GM23338 (cell line): ENCODE measurements at regions not wholly inside any gene's neighbourhood (a gene's known extent, or its start where the extent isn't known, plus 50 kb on each side); places are given as distances from the start of the nearest gene placed in this dataset.
"Not testable (repeated sequence)": the region's sequence is repeated elsewhere in the genome, so short reads cannot be mapped to it uniquely, and the experiment has no call there.

Experiments used
- ATAC-seq: fragments of 200-7000 bp; cut with Tn5 transposase; 3 replicates; pipeline ENCODE4 v1.9.1; 2020
- DNase-seq: peaks from one replicate; pipeline ENCODE4 v3.0.0-alpha.2; 2015; ENCODE audit warnings: low spot score
- H2AFZ ChIP-seq: fragments of 200-600 bp; sonication (generic); 2 replicates; pipeline ENCODE4 v1.8.0; 2016; ENCODE audit warnings: antibody characterized with exemption, mild to moderate bottlenecking, moderate library complexity
- H3F3A ChIP-seq: fragments of 200-600 bp; sonication (generic); replicated peaks from 2 replicates; pipeline ENCODE4 v1.8.0; 2017; ENCODE audit warnings: antibody characterized with exemption, mixed run types, low read depth
- H3K27ac ChIP-seq: fragments of 200-600 bp; sonication (generic); 2 replicates; pipeline ENCODE4 v1.6.1; 2016; ENCODE audit warnings: low read depth
- H3K27me3 ChIP-seq: fragments of 200-600 bp; sonication (generic); 2 replicates; pipeline ENCODE4 v1.8.0; 2016; ENCODE audit warnings: mild to moderate bottlenecking, mixed run types, moderate library complexity; ENCODE audit not compliant: insufficient read depth
- H3K36me3 ChIP-seq: fragments of 200-600 bp; sonication (generic); 2 replicates; pipeline ENCODE4 v1.8.0; 2016; ENCODE audit warnings: mild to moderate bottlenecking; ENCODE audit not compliant: insufficient read depth
- H3K4me1 ChIP-seq: fragments of 200-600 bp; sonication (generic); 2 replicates; pipeline ENCODE4 v1.8.0; 2016; ENCODE audit warnings: mild to moderate bottlenecking, moderate library complexity; ENCODE audit not compliant: insufficient read depth
- H3K4me2 ChIP-seq: fragments of 200-600 bp; sonication (generic); 2 replicates; pipeline ENCODE4 v1.7.1; 2017; ENCODE audit warnings: mixed run types
- H3K4me3 ChIP-seq: fragments of 200-600 bp; sonication (generic); 2 replicates; pipeline ENCODE4 v1.6.1; 2016; ENCODE audit warnings: mixed run types
- H3K79me2 ChIP-seq: fragments of 200-600 bp; sonication (generic); replicated peaks from 2 replicates; pipeline ENCODE4 v1.8.0; 2017; ENCODE audit warnings: mild to moderate bottlenecking; ENCODE audit not compliant: insufficient read depth
- H3K9me2 ChIP-seq: fragments of 200-600 bp; sonication (generic); 2 replicates; pipeline ENCODE4 v1.8.0; 2017; ENCODE audit not compliant: insufficient read depth
- H4K20me1 ChIP-seq: fragments of 200-600 bp; sonication (generic); replicated peaks from 2 replicates; pipeline ENCODE4 v1.8.0; 2017; ENCODE audit warnings: mild to moderate bottlenecking; ENCODE audit not compliant: insufficient read depth
- H3K27ac Mint-ChIP-seq: 2 replicates; pipeline ENCODE4 v1.8.0; 2020; ENCODE audit warnings: inconsistent platforms, mild to moderate bottlenecking, moderate library complexity, mixed read lengths
- H3K27me3 Mint-ChIP-seq: 3 replicates; pipeline ENCODE4 v1.8.0; 2022; ENCODE audit warnings: low read depth, mild to moderate bottlenecking, moderate library complexity, mixed read lengths, inconsistent platforms; ENCODE audit not compliant: insufficient read depth, poor library complexity
- H3K36me3 Mint-ChIP-seq: 3 replicates; pipeline ENCODE4 v1.8.0; 2021; ENCODE audit warnings: low read depth, mild to moderate bottlenecking, inconsistent platforms, moderate library complexity, mixed read lengths
- H3K4me1 Mint-ChIP-seq: 3 replicates; pipeline ENCODE4 v1.8.0; 2020; ENCODE audit warnings: mild to moderate bottlenecking, inconsistent platforms, mixed read lengths
- H3K4me3 Mint-ChIP-seq: 3 replicates; pipeline ENCODE4 v1.8.0; 2021; ENCODE audit warnings: moderate library complexity, mild to moderate bottlenecking, inconsistent platforms, mixed read lengths
- H3K9me3 Mint-ChIP-seq: 3 replicates; pipeline ENCODE4 v1.8.0; 2020; ENCODE audit warnings: moderate library complexity, mild to moderate bottlenecking, inconsistent platforms, mixed read lengths
- EZH2phosphoT487 ChIP-seq: fragments of 200-600 bp; sonication (generic); IDR thresholded peaks from one replicate; pipeline ENCODE4 v1.8.1; 2018; ENCODE audit warnings: antibody characterized with exemption; ENCODE audit not compliant: unreplicated experiment
- NANOG ChIP-seq: IDR thresholded peaks from 2 replicates; pipeline ENCODE4 v1.6.1; 2016; ENCODE audit warnings: antibody characterized with exemption, borderline replicate concordance
- ZNF114 ChIP-seq: fragments of 250-450 bp; sonication (Bioruptor Pico); IDR thresholded peaks from 2 replicates; pipeline ENCODE4 v1.5.0; 2020; ENCODE audit warnings: mild to moderate bottlenecking, moderate library complexity
- ZNF331 ChIP-seq: fragments of 250-450 bp; sonication (Bioruptor Pico); IDR thresholded peaks from 2 replicates; pipeline ENCODE4 v1.5.0; 2020; ENCODE audit warnings: low read depth, mild to moderate bottlenecking, moderate library complexity
- ZNF462 ChIP-seq: fragments of 250-450 bp; sonication (Bioruptor Pico); IDR thresholded peaks from 2 replicates; pipeline ENCODE4 v1.5.0; 2020; ENCODE audit warnings: mild to moderate bottlenecking, moderate library complexity

GRCh38 chr7:32803406-32804141 is 88.0 kb downstream of the KBTBD2 start (continued):
- TF ChIP-seq ZNF462 (CRISPR knock-in tag) (no peak), NANOG (no peak), ZNF331 (CRISPR knock-in tag) (no peak), ZNF114 (CRISPR knock-in tag) (no peak)

GRCh38 chr7:32802305-32802910 is 89.2 kb downstream of the KBTBD2 start:
- no peaks in the 10 kb centered on the region for H4K20me1 ChIP-seq
- ATAC-seq: no peak
- no peak overlapping the region for H3K4me3 Mint-ChIP-seq
- no peaks in the 10 kb centered on the region for H3K79me2 ChIP-seq
- TF ChIP-seq EZH2phosphoT487: no peak
- H3K27me3 ChIP-seq: no peaks in the 10 kb centered on the region
- H3K9me2 ChIP-seq: 0 out of 2 replicates have a peak, but pooled peaks cover 4% of the 10 kb centered on the region
- H3K36me3 Mint-ChIP-seq: peaks cover 28% of the 10 kb centered on the region
- no peak overlapping the region for H2AFZ ChIP-seq
- no peak overlapping the region for H3K27ac ChIP-seq
- H3K9me3 Mint-ChIP-seq: peaks cover 29% of the 10 kb centered on the region
- no peaks in the 10 kb centered on the region for H3F3A ChIP-seq
- no peaks in the 10 kb centered on the region; the same call in 1 of the 2 replicates for H3K36me3 ChIP-seq
- H3K27me3 Mint-ChIP-seq: peaks cover 3% of the 10 kb centered on the region
- no peaks in the 10 kb centered on the region for H3K4me1 ChIP-seq
- H3K4me2 ChIP-seq: no peak overlapping the region
- no peak overlapping the region for H3K27ac Mint-ChIP-seq
- H3K4me1 Mint-ChIP-seq: no peaks in the 10 kb centered on the region; the same call in 2 of the 3 replicates
- no peak for DNase-seq
- H3K4me3 ChIP-seq: no peak overlapping the region

GRCh38 chr7:32793053-32793452 is 98.5 kb downstream of the KBTBD2 start:
- H4K20me1 ChIP-seq, H3K36me3 ChIP-seq, H3K4me1 Mint-ChIP-seq, H3K4me3 ChIP-seq, H3F3A ChIP-seq, H3K4me3 Mint-ChIP-seq, H3K79me2 ChIP-seq, H3K27me3 Mint-ChIP-seq, H3K27ac ChIP-seq, H3K4me1 ChIP-seq, H3K9me3 Mint-ChIP-seq, H3K27me3 ChIP-seq, H3K9me2 ChIP-seq, DNase-seq, H3K36me3 Mint-ChIP-seq, H2AFZ ChIP-seq, H3K4me2 ChIP-seq, H3K27ac Mint-ChIP-seq, ATAC-seq: not testable (repeated sequence)

- not testable (repeated sequence) for H3K9me2 ChIP-seq, H3K4me3 Mint-ChIP-seq, DNase-seq, H2AFZ ChIP-seq, H3K27me3 ChIP-seq, H3K4me2 ChIP-seq, H3F3A ChIP-seq, H3K36me3 Mint-ChIP-seq, H3K4me1 ChIP-seq, H3K27ac ChIP-seq, H3K79me2 ChIP-seq, H4K20me1 ChIP-seq, H3K27me3 Mint-ChIP-seq, H3K9me3 Mint-ChIP-seq, ATAC-seq, H3K36me3 ChIP-seq, H3K4me3 ChIP-seq, H3K27ac Mint-ChIP-seq
- peaks cover 11% of the 10 kb centered on the region for H3K4me1 Mint-ChIP-seq
Observed at GRCh38 chr7:32790766-32791430, 100.7 kb downstream of the KBTBD2 start.
